K562 (cell line): ENCODE measurements at regions not wholly inside any gene's neighbourhood (a gene's known extent, or its start where the extent isn't known, plus 50 kb on each side); places are given as distances from the start of the nearest gene placed in this dataset.

ENCODE experiments used
- ETS2 ChIP-seq: IDR thresholded peaks from 2 replicates; pipeline ENCODE4 v1.6.1; 2016; ENCODE audit warnings: borderline replicate concordance, missing genetic modification characterization, mild to moderate bottlenecking, moderate library complexity, missing compliant biosample characterization; ENCODE audit not compliant: poor library complexity, severe bottlenecking
- MAFK ChIP-seq: IDR thresholded peaks from 2 replicates; pipeline ENCODE4 v1.6.1; 2011; ENCODE audit warnings: low read length, improper control_type of control experiment
- RREB1 ChIP-seq: fragments of 250-450 bp; sonication (Bioruptor Pico); IDR thresholded peaks from 2 replicates; pipeline ENCODE4 v1.4.0; 2020
- SAFB2 ChIP-seq: fragments of 200-400 bp; formaldehyde crosslinking; IDR thresholded peaks from 2 replicates; pipeline ENCODE4 v1.6.1; 2018; ENCODE audit warnings: borderline replicate concordance, low read length, low read depth, moderate library complexity; ENCODE audit not compliant: severe bottlenecking
- TAF15 ChIP-seq: fragments of 200-400 bp; formaldehyde crosslinking; IDR thresholded peaks from 2 replicates; pipeline ENCODE4 v1.6.1; 2017; ENCODE audit warnings: mild to moderate bottlenecking, low read depth, low read length, moderate library complexity
- ZBTB9 ChIP-seq: fragments of 450-650 bp; formaldehyde crosslinking; IDR thresholded peaks from 2 replicates; pipeline ENCODE4 v1.4.0; 2020; ENCODE audit warnings: mild to moderate bottlenecking, moderate library complexity
- ZNF57 ChIP-seq: fragments of 450-650 bp; formaldehyde crosslinking; IDR thresholded peaks from 2 replicates; pipeline ENCODE4 v1.4.0; 2020; ENCODE audit warnings: mild to moderate bottlenecking, moderate library complexity

GRCh38 chr6:23537828-23538227 lies 588.2 kb upstream of the NRSN1 start (continued):
- TF ChIP-seq ZBTB9 (CRISPR knock-in tag) (no peak), ETS2 (tag) (no peak), MAFK (no peak), TAF15 (no peak), RREB1 (CRISPR knock-in tag) (no peak), ZNF57 (CRISPR knock-in tag) (no peak), SAFB2 (no peak)
